ENCODE measurements at regions not wholly inside any gene's neighbourhood (a gene's known extent, or its start where the extent isn't known, plus 50 kb on each side); places are given as distances from the start of the nearest gene placed in this dataset.

- in situ Hi-C loops (cut with MboI; ENCODE audit: low sequenced_read_pairs, unreplicated experiment), result no loop called here
- TF ChIP-seq, protein P1, sequence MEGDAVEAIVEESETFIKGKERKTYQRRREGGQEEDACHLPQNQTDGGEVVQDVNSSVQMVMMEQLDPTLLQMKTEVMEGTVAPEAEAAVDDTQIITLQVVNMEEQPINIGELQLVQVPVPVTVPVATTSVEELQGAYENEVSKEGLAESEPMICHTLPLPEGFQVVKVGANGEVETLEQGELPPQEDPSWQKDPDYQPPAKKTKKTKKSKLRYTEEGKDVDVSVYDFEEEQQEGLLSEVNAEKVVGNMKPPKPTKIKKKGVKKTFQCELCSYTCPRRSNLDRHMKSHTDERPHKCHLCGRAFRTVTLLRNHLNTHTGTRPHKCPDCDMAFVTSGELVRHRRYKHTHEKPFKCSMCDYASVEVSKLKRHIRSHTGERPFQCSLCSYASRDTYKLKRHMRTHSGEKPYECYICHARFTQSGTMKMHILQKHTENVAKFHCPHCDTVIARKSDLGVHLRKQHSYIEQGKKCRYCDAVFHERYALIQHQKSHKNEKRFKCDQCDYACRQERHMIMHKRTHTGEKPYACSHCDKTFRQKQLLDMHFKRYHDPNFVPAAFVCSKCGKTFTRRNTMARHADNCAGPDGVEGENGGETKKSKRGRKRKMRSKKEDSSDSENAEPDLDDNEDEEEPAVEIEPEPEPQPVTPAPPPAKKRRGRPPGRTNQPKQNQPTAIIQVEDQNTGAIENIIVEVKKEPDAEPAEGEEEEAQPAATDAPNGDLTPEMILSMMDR (IDR thresholded peaks at IDR 0.05; ENCODE audit: borderline replicate concordance, control extremely low read depth, extremely low read depth, insufficient read depth, missing control alignments), result no peak
- no peak for DNase-seq (ENCODE audit: low spot score)
Observed at GRCh38 chr4:177147668-177148067, 162.0 kb upstream of the NEIL3 start.

DNA sequence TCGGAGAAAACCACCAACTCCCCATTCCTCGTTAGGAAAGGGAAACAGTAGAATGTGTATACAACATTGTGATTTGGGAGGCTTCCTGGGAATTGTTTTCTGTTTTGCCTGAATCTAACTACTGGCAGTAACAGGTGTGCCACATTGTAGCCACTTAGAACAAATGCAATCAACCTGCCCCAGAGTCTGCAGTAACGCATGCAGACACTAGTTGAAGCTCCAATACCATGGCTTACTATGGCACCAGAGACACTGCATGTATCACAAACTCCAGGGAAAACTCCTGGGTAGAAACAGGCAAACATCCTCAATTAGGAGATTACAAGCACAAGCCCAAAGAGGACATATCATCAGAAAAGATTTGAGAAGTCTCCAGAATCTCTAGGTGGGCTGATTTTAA is 154.2 kb upstream of the NEIL3 start:
- in situ Hi-C loops (cut with MboI; ENCODE audit: low sequenced_read_pairs, unreplicated experiment), result no loop called here
- TF ChIP-seq, protein P1 (IDR thresholded peaks at IDR 0.05; ENCODE audit: borderline replicate concordance, control extremely low read depth, extremely low read depth, insufficient read depth, missing control alignments), result no peak
- no peak for DNase-seq (ENCODE audit: low spot score)

- no peak for DNase-seq (ENCODE audit: low spot score)
Observed at GRCh38 chr4:177159600-177159999, 150.1 kb upstream of the NEIL3 start.

GRCh38 chr4:177161781-177162180 is 147.9 kb upstream of the NEIL3 start:
- in situ Hi-C loops (cut with MboI; ENCODE audit: low sequenced_read_pairs, unreplicated experiment), result no loop called here

More at GRCh38 chr4:177159600-177159999, 150.1 kb upstream of the NEIL3 start:
- TF ChIP-seq, protein P1 (IDR thresholded peaks at IDR 0.05; ENCODE audit: borderline replicate concordance, control extremely low read depth, extremely low read depth, insufficient read depth, missing control alignments), result no peak
- in situ Hi-C loops (cut with MboI; ENCODE audit: low sequenced_read_pairs, unreplicated experiment), result no loop called here

GRCh38 chr4:177163532-177163931 is 146.1 kb upstream of the NEIL3 start:
- TF ChIP-seq, protein P1 (IDR thresholded peaks at IDR 0.05; ENCODE audit: borderline replicate concordance, control extremely low read depth, extremely low read depth, insufficient read depth, missing control alignments), result no peak
- in situ Hi-C loops (cut with MboI; ENCODE audit: low sequenced_read_pairs, unreplicated experiment), result no loop called here
- no peak for DNase-seq (ENCODE audit: low spot score)

More at GRCh38 chr4:177161781-177162180, 147.9 kb upstream of the NEIL3 start:
- TF ChIP-seq, protein P1 (IDR thresholded peaks at IDR 0.05; ENCODE audit: borderline replicate concordance, control extremely low read depth, extremely low read depth, insufficient read depth, missing control alignments), result no peak
- no peak for DNase-seq (ENCODE audit: low spot score)

DNA sequence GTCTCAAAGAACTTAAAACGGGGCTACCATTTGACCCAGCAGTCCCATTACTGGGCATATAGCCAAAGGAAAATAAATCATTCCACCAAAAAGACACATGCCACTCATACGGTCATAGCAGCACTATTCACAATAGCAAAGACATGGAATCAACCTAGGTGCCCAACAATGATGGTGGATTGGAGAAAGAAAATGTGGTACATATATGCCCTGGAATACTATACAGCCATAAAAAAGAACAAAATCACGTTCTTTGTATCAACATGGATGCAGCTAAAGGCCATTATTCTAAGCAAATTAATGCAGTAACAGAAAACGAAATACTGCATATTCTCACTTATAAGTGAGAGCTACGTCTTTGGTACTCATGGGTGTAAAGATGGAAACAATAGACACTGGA is 138.1 kb upstream of the NEIL3 start:
- no peak for DNase-seq (ENCODE audit: low spot score)
- in situ Hi-C loops (cut with MboI; ENCODE audit: low sequenced_read_pairs, unreplicated experiment), result no loop called here

More for the DNA sequence above, 138.1 kb upstream of the NEIL3 start:
- TF ChIP-seq, protein P1 (IDR thresholded peaks at IDR 0.05; ENCODE audit: borderline replicate concordance, control extremely low read depth, extremely low read depth, insufficient read depth, missing control alignments), result no peak
